Body of pancreas (tissue), 4 donors: ENCODE measurements at regions not wholly inside any gene's neighbourhood (a gene's known extent, or its start where the extent isn't known, plus 50 kb on each side); places are given as distances from the start of the nearest gene placed in this dataset.

ENCODE experiments used
- POLR2A ChIP-seq, 3 donors: fragments of 450-650 bp; IDR thresholded peaks; one replicate each; pipeline ENCODE4 v1.6.1; 2016; ENCODE audit warnings: antibody characterized with exemption in 3 of 3, mild to moderate bottlenecking in 2 of 3
- TF ChIP-seq, protein P1 (sequence below), 7 experiments: fragments of 450-650 bp in 4 of 7; fragments of 200-600 bp in 3 of 7; sonication (generic) in 3 of 7; IDR thresholded peaks; one replicate each; pipeline ENCODE4 v1.5.1; 2016 to 2019; ENCODE audit warnings: antibody characterized with exemption in 7 of 7

DNA sequence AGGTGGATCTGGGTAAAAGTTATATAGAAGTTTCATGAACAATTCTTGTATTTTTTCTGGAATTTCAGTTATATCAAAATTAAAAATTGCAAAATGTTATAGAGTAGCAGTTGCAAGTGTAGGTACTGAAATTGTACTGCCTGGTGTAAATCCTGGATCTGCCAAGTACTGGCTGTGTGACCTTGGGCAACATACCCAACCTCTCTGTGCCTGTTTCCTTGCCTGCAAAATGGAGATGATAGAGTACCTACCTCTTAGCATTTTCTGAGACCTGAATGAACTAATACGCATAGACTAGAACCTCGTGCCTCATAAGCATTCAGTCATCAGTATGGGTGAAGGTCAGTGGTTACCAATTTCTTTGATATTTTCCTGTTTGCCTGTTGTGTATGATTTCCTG, 290.0 kb upstream of the KAZN start:
- TF ChIP-seq, protein P1, sequence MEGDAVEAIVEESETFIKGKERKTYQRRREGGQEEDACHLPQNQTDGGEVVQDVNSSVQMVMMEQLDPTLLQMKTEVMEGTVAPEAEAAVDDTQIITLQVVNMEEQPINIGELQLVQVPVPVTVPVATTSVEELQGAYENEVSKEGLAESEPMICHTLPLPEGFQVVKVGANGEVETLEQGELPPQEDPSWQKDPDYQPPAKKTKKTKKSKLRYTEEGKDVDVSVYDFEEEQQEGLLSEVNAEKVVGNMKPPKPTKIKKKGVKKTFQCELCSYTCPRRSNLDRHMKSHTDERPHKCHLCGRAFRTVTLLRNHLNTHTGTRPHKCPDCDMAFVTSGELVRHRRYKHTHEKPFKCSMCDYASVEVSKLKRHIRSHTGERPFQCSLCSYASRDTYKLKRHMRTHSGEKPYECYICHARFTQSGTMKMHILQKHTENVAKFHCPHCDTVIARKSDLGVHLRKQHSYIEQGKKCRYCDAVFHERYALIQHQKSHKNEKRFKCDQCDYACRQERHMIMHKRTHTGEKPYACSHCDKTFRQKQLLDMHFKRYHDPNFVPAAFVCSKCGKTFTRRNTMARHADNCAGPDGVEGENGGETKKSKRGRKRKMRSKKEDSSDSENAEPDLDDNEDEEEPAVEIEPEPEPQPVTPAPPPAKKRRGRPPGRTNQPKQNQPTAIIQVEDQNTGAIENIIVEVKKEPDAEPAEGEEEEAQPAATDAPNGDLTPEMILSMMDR (IDR thresholded peaks at IDR 0.05) = no peak
- TF ChIP-seq POLR2A (IDR thresholded peaks at IDR 0.05) = no peak
